HG02852 (cell line): ENCODE measurements at regions not wholly inside any gene's neighbourhood (a gene's known extent, or its start where the extent isn't known, plus 50 kb on each side); places are given as distances from the start of the nearest gene placed in this dataset.
"Not testable (repeated sequence)": the region's sequence is repeated elsewhere in the genome, so short reads cannot be mapped to it uniquely, and the experiment has no call there.

ENCODE experiments used
- ATAC-seq: cut with Tn5 transposase; IDR thresholded peaks from one replicate; pipeline ENCODE4 v1.9.1; 2021; ENCODE audit warnings: mild to moderate bottlenecking, moderate library complexity; ENCODE audit not compliant: unreplicated experiment

GRCh38 chr3:161689584-161690298 lies 193.1 kb downstream of the OTOL1 start:
- no peak for ATAC-seq

DNA sequence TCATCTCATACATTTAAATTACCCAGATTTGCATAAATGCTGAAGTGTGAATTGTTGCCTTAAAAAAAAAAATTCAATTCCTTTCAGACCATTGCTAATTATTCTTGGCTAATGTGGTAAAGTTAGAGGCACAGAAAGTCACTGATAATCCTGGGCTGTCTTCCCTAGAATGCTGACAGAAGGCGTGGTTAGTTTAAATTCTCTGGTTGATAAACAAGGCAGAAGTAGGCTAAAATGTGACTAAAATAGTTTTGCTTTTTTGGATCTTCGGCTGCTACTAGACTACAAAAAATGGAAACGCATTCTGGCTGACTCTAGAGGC lies 193.7 kb downstream of the OTOL1 start:
- ATAC-seq = no peak

DNA sequence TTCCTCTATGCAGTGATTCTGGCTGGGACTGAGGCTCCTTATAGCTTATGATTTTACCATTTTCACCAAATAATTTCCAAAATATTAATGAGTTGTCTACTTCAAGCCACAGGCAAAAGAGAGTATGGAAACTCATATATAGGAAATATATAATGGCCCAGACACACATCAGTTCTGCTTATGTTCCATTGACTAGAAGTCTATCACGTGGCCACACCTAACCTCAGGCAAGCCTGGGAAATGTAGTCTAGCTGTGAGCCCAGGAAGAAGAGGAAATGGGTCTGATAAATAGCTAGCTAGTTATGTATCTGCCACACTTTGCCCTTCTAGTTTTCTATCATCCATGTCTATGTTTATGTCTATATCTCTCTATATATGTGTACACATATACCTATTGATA lies 195.1 kb downstream of the OTOL1 start:
- no peak for ATAC-seq

- peak; percentile 73 for ATAC-seq
Measured at GRCh38 chr3:161694682-161695564, 198.3 kb downstream of the OTOL1 start.

- ATAC-seq = no peak
Measured at GRCh38 chr3:161695811-161696210, 199.2 kb downstream of the OTOL1 start.

DNA sequence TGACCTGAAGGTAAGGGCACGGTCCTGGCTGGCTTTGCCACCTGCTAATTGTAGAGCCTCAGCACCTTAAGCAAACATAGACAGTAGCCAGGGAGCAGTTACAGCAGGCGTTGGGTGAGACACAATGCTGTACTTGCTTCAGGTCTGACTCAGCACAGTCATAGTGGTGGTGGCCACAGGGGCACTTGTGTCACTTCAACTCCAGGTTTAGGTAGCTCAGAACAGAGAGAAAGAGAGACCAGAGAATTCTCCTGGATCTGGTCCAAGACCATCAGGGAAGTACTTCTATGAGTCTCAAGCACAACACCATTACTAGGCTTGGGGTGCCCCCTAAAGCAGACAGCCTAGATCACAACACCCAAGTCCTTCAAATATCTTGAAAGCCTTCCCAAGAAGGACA lies 204.4 kb downstream of the OTOL1 start:
- peak; percentile 79 for ATAC-seq

GRCh38 chr3:161707253-161707652 lies 210.6 kb downstream of the OTOL1 start:
- not testable (repeated sequence) for ATAC-seq

DNA sequence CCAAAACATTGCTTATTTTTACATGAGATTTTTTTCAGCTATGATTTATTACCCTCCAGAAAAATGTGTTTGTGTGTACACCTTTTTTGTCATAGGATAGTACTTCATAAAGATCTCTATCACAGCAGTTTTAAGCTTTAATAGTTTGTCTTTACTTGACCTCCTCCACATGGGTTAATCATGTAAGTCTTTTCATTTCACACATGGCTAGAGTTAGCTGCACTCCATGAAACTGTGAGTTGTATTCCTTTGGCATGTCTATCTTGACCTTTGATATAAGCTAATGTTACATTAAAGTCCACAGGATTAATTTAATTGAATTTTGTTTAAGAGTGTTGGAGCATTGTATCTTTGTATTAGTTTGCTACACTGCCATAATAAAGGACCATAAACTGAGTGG lies 217.1 kb downstream of the OTOL1 start:
- ATAC-seq = no peak

DNA sequence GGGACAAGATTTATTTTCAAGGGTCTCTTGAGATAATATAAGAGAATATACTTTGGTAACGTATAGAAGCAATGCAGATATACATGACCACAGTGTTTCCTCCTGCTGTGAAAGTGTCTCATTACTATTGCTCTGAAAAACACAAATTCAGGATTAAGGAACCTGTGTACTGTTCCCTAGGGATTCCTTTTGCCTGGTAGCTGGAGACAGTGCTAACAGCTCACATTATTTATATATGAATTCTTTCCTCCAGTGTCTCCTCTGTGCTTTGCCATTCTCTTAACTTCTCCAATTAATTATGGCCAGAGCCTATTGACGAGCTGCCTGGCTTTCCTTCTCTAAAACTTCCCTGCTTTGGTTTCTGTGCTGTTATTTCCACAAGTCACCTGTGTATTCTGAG lies 235.4 kb downstream of the OTOL1 start:
- ATAC-seq = no peak

DNA sequence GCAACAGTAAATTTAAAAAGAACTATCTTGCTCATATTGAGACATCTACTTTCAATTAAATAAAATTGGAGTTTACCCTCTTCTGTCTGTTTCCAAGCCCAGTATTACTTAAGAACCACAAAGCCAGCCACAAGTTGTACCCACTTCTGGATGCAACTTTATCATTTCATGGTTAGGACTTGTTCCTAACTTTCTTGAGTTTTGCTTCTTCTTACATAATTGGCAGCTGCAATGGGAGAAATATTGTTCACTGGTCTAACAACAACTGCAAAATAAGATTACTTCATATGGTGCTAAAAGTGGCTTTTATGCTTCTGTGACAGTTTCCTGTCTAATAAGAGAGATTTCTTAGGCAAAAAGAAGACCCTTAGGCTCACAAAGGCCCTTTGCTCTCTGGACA lies 240.6 kb downstream of the OTOL1 start:
- ATAC-seq = no peak

DNA sequence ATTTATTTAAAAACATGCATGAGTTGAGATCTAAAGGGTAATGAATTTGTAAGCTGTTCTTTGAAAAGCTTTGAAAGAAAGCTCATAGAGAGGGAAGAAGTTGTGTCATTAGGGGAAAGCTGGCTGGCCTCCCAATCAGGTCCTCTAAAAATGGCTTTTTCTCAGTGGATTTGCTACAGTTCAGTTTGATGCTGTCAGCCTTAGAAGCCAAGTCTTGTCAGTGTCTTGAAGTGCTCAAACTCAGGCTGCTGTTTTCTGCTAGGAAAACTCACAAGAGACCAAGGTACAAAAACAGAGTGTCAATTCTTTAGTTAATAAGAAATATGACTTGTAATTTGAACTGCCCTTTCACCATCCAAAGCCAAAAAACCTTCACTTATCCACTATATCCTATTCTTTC lies 243.8 kb downstream of the OTOL1 start:
- ATAC-seq = no peak

DNA sequence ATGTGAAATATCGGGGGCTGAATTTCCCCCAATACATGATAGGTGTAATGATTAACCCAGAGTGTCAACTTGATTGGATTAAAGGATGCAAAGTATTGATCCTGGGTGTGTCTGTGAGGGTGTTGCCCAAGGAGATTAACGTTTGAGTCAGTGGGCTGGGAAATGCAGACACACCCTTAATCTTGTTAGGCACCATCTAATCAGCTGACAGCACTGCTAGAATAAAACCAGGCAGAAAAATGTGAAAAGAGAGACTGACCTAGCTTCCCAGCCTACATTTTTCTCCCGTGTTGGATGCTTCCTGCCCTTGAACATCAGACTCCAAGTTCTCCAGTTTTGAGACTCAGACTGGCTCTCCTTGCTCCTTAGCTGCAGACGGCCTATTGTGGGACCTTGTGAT lies 247.8 kb downstream of the OTOL1 start:
- no peak for ATAC-seq

- no peak for ATAC-seq
Measured at GRCh38 chr3:161745741-161746140, 249.1 kb downstream of the OTOL1 start.

GRCh38 chr3:161748049-161748448 lies 251.4 kb downstream of the OTOL1 start:
- no peak for ATAC-seq

- no peak for ATAC-seq
Measured at GRCh38 chr3:161754420-161755053, 257.9 kb downstream of the OTOL1 start.

DNA sequence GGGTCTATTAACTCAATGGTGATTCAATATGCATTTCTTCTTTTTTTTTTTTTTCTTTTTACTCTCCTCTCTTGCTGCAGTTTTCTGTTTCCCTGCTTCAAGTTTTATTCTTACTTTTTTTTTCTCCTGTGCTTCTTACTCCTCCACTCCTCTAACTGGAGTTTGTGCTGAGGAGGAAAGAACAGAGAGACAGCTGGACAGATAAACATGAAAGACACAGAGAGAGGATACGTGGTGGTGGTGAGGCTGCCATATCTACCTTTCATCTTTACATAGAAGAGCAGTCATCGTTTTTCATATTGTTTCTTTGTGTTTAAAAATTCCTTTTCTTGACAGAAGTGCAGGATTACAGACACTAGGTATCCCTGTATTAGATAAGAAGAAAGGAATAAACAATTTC lies 262.8 kb downstream of the OTOL1 start:
- ATAC-seq = no peak

GRCh38 chr3:161766331-161766730 lies 269.7 kb downstream of the OTOL1 start:
- no peak for ATAC-seq

- ATAC-seq = peak; percentile 91
Measured at GRCh38 chr3:161770484-161771386, 274.1 kb downstream of the OTOL1 start.

DNA sequence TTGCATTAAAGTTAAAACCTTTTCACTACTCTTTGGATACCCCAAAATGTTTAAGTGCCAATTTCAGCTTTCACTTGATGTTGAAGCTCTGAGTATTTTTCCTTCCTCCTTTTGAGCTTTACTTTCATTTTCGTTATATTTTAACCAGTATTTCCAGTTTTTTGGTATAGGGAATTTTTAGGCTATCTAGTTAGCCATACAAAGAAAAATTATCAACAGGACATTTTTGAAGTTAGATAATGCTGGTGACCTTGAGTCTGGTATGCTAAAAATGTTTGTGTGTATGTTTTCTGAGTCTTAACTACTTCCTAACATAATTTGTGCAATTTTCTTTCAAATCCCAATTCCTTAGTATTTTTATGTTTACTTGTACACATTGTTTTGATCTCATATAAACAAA lies 284.8 kb downstream of the OTOL1 start:
- no peak for ATAC-seq

GRCh38 chr3:161793194-161793930 lies 296.8 kb downstream of the OTOL1 start:
- no peak for ATAC-seq
